Type B pancreatic cell (in vitro differentiated cells): ENCODE measurements at regions not wholly inside any gene's neighbourhood (a gene's known extent, or its start where the extent isn't known, plus 50 kb on each side); places are given as distances from the start of the nearest gene placed in this dataset.

ENCODE experiments used
- DNase-seq: peaks from one replicate; pipeline ENCODE4 v3.0.0; 2021; ENCODE audit warnings: mixed read lengths; ENCODE audit not compliant: unreplicated experiment; ENCODE audit errors: extremely low spot score
- H3K27ac Mint-ChIP-seq: 2 replicates; pipeline ENCODE4 v1.8.0; 2021; ENCODE audit warnings: mild to moderate bottlenecking, mixed read lengths
- H3K27me3 Mint-ChIP-seq: 2 replicates; pipeline ENCODE4 v1.8.0; 2021; ENCODE audit warnings: mixed read lengths
- H3K36me3 Mint-ChIP-seq: 2 replicates; pipeline ENCODE4 v1.8.0; 2021; ENCODE audit warnings: mixed read lengths
- H3K4me1 Mint-ChIP-seq: one replicate; pipeline ENCODE4 v1.8.0; 2021; ENCODE audit warnings: mixed read lengths; ENCODE audit not compliant: unreplicated experiment
- H3K4me3 Mint-ChIP-seq: 2 replicates; pipeline ENCODE4 v1.8.0; 2021; ENCODE audit warnings: mild to moderate bottlenecking, mixed read lengths
- H3K9me3 Mint-ChIP-seq: 2 replicates; pipeline ENCODE4 v1.8.0; 2021; ENCODE audit warnings: mixed read lengths
- CTCF ChIP-seq: fragments of 200-600 bp; sonication (generic); conservative IDR thresholded peaks from 2 replicates; pipeline ENCODE4 v1.5.0; 2021; ENCODE audit warnings: antibody characterized with exemption, mild to moderate bottlenecking

- no peak for TF ChIP-seq CTCF
- Mint-ChIP-seq H3K36me3 (no peaks in the 10 kb centered on the region), H3K4me1 (peaks cover 14% of the 10 kb centered on the region), H3K27me3 (peaks cover 6% of the 10 kb centered on the region), H3K27ac (no peak overlapping the region), H3K4me3 (no peak overlapping the region), H3K9me3 (no peaks in the 10 kb centered on the region)
- no peak for DNase-seq
Observed at GRCh38 chr7:30212701-30213111, 71.7 kb upstream of the ZNRF2 start.

DNA sequence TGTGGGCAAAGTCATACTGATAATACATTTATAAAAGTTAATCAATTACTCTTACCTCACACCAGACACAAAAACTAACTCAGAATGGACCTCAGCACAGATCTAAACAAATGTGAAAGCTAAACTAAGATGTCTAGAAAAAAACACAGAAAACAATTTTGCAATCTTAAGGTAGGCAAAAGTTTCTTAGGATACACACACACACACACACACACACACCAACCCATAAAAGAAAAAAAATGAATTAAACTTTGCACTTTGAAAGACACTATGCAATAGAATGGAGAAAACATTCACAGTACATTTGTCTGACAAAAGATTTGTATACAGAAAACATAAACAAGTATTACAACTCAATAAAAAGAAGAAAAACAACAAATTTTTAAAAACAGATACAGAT is 70.8 kb upstream of the ZNRF2 start:
- no peak overlapping the region for H3K4me3 Mint-ChIP-seq
- no peak for TF ChIP-seq CTCF
- H3K4me1 Mint-ChIP-seq, result peaks cover 14% of the 10 kb centered on the region
- no peak overlapping the region for H3K27ac Mint-ChIP-seq
- DNase-seq, result no peak
- peaks cover 6% of the 10 kb centered on the region for H3K27me3 Mint-ChIP-seq
- no peaks in the 10 kb centered on the region for H3K9me3 Mint-ChIP-seq
- no peaks in the 10 kb centered on the region for H3K36me3 Mint-ChIP-seq

GRCh38 chr7:30214651-30215137 is 69.7 kb upstream of the ZNRF2 start:
- DNase-seq, result no peak
- peaks cover 6% of the 10 kb centered on the region for H3K27me3 Mint-ChIP-seq
- H3K4me1 Mint-ChIP-seq, result peaks cover 14% of the 10 kb centered on the region
- no peak for TF ChIP-seq CTCF
- no peaks in the 10 kb centered on the region for H3K9me3 Mint-ChIP-seq
- no peaks in the 10 kb centered on the region for H3K36me3 Mint-ChIP-seq
- H3K27ac Mint-ChIP-seq, result no peak overlapping the region
- no peak overlapping the region for H3K4me3 Mint-ChIP-seq

DNA sequence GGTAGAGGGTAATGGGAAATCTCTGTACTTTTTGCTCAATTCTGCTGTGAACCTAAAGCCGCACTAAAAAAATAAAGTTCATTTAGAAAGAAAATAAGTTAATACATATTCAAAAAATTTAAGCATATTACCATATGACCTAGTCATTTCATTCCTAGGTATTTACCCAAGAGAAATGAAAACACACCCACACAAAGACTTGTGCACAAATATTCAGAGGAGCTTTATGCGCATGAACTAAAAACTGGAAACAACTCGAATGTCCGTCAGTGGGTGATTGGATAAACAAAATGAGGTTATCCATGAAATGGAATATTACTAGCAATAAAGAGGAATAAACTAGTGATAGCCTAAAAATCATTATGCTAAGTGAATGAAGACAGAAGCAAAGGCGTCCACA is 62.6 kb upstream of the ZNRF2 start:
- H3K4me1 Mint-ChIP-seq, result peaks cover 10% of the 10 kb centered on the region
- peaks cover 4% of the 10 kb centered on the region for H3K9me3 Mint-ChIP-seq
- no peak overlapping the region for H3K4me3 Mint-ChIP-seq
- H3K36me3 Mint-ChIP-seq, result no peaks in the 10 kb centered on the region
- H3K27me3 Mint-ChIP-seq, result no peaks in the 10 kb centered on the region
- no peak for TF ChIP-seq CTCF
- H3K27ac Mint-ChIP-seq, result no peak overlapping the region
- no peak for DNase-seq

- peaks cover 10% of the 10 kb centered on the region for H3K4me1 Mint-ChIP-seq
- H3K27me3 Mint-ChIP-seq, result no peaks in the 10 kb centered on the region
- TF ChIP-seq CTCF, result no peak
- no peak overlapping the region for H3K4me3 Mint-ChIP-seq
- H3K27ac Mint-ChIP-seq, result no peak overlapping the region
- peaks cover 4% of the 10 kb centered on the region for H3K9me3 Mint-ChIP-seq
- no peak for DNase-seq
- H3K36me3 Mint-ChIP-seq, result no peaks in the 10 kb centered on the region
Observed at GRCh38 chr7:30222515-30223215, 61.7 kb upstream of the ZNRF2 start.

GRCh38 chr7:30223896-30224295 is 60.5 kb upstream of the ZNRF2 start:
- no peak overlapping the region for H3K27ac Mint-ChIP-seq
- peaks cover 4% of the 10 kb centered on the region for H3K9me3 Mint-ChIP-seq
- no peaks in the 10 kb centered on the region for H3K27me3 Mint-ChIP-seq

More at GRCh38 chr7:30223896-30224295, 60.5 kb upstream of the ZNRF2 start:
- H3K4me1 Mint-ChIP-seq, result peaks cover 10% of the 10 kb centered on the region
- H3K36me3 Mint-ChIP-seq, result no peaks in the 10 kb centered on the region
- no peak overlapping the region for H3K4me3 Mint-ChIP-seq
- DNase-seq, result no peak
- no peak for TF ChIP-seq CTCF
